ENCODE measurements at regions not wholly inside any gene's neighbourhood (a gene's known extent, or its start where the extent isn't known, plus 50 kb on each side); places are given as distances from the start of the nearest gene placed in this dataset.

DNA sequence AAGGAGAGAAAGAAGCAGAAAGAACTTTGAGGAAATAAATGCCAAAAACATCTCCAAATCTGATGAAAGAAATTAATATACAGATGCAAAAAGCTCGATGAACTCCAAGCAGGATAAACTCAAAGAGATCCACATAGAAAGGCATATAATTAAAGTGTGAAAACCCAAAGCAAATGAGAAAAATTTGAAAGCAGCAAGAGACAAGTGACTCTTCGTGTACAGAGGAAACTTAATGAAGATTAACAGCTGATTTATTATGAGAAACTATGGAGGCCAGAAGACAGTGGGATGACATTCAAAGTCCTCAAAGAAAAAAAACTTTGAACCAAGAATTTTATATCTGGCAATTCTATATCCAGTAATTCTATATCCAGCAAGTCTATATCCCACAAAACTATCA, 163.0 kb upstream of the TMCC3 start:
- DNase-seq = no peak

DNA sequence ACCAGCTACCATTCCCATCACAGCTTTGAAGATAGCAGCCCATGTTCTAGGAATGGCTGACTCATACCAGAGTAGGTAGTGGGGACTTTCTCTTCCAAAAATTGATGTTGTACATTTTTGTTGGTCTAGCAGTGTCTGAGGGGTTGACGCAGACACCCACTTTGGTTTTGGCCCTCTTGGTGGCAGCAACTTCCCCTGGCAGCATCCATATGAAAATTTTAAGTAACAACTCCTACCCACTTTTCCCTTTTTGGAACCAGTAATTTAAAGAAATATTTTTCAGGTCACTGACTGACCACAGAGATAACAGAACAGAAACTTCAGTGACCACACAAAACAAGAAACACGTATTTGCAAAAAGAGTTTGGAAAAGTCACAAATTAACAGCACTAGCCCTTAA, 162.0 kb upstream of the TMCC3 start:
- DNase-seq = no peak

DNA sequence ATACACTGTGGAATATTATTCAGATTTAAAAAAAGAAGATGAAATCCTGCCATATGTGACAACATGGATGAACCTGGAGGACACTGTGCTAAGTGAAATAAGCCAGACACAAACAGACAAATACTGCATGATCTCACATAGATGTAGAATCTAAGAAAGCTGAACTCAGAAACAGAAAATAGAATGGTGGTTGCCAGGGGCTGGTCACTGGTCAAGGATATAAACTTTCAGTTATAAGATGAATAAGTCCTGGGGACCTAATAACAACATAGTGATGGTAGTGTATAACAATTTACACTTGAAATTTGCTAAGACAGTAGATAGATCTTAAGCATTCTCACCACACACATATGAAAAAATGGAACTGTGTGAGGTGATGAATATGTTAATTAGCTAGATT, 161.3 kb upstream of the TMCC3 start:
- no peak for DNase-seq

DNA sequence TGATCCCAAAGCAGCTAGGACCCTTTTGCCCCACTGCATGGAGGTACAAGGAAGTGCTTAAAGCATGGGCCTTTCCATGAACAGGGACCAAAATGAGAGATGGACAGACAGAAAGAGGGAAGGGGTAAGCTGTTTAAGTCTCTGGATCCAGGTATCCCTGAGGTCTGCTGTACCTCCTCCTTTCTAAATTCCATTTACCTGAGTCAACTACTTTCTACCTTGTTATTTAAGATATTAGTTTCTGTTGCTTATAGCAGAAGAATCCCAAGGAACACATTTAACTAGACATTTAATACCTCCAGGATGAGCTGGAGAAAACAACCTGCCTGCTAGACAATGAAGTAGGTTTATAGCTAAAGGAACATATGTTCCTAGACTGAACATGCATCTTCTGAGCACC, 157.6 kb upstream of the TMCC3 start:
- DNase-seq = no peak

DNA sequence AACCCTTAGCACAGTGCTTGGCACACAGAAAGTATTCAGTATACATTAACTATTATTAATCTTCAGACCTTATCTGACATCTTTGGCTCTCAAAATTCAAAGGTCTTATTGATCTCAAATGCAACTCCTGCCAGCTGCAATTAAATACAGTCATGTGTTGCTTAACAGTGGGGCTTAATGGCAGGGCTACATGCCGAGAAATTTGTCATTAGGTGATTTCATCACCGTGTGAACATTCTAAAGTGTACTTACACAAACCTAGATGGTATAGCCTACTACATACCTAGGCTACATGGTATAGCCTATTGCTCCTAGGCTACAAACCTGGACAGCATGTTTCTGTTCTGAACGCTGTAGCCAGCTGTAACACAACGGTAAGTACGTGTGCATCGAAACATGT, 156.3 kb upstream of the TMCC3 start:
- DNase-seq = no peak

DNA sequence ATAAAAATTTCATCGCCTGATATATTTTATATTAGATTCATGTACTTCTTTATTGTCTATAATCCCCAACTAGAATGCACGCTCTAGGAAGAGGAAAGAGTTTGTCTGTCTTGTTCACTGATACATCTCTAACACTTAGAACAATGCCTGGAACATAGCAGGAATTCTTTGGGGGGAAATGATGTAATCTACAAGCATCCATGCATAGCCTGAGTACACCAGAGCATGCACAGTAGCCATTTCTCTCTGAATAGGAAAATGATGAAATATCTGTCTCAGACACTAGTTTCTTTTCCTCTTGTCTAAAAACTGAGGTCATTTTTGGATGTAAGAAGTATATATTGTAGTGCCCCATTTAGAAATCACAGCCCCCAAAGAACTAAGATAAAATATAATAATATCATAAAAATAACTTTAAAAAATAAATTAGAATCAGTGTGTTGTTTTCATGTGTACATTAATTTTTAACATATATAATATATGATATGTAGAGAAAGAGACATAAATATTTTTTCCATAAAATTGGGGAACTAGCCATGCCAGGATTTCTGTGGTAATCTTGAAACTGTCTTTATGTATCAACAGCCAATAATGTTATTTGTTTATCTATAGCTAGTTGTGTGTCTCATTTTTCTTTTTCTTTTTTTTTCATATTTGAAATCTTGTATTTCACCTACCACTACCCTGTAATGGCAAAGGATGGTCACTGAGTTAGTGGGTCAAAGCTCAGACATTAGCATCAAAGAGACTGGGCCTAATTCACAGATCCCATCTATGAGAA, 155.6 kb upstream of the TMCC3 start:
- DNase-seq = no peak

DNA sequence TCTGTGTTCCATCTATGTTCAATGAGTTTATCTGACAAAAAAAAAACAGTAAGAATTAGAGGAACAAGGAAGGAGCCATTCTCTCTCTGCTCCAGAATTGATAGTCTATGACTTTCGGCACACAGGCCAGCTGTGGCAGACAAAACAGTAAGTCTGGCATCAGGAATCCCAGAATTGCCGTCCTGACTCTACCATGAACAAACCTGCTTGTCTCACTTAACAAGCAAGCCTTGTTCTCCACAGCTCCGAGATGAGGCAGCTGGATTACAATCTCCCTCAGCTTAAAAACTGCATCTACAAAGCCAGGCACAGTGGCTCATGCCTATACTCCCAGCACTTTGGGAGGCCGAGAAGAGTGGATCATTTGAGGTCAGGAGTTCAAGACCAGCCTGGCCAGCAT, 153.6 kb upstream of the TMCC3 start:
- no peak for DNase-seq

DNA sequence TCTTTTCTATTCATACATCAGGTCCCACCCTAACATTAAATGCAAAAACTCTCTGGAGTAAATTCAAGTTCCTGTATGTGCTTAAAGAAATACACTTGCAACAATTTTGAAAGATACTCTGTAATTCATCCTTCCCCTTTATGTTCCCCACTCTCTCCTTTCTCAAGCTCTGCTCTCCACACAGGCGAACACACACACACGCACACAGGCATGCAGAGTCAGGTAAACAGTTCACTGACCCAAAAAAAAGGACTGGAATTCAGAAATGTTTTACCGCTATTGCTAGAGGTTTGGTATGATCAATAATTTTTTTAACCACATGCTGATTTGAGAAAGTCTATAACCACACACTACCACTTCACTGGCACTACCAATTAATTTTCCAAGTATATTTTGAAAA, 152.4 kb upstream of the TMCC3 start:
- no peak for DNase-seq

DNA sequence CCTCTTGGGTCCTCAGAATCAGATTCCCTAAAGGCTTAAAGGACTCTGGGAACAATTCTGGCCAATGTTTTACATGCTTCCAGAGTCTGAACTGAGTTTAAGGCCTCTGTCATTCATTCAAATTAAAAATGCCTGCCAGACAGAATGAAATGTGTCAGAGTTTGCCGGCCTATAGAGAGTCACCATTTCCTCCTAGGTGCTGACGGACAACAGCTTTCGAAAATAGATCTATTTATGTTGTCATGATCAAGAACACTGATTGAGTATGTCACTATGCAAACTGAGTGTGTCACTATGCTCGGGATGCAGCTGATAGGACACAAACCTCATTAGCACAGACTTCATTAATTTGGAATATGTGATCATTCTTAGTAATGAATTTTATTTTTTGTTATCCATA, 151.4 kb upstream of the TMCC3 start:
- DNase-seq = no peak

DNA sequence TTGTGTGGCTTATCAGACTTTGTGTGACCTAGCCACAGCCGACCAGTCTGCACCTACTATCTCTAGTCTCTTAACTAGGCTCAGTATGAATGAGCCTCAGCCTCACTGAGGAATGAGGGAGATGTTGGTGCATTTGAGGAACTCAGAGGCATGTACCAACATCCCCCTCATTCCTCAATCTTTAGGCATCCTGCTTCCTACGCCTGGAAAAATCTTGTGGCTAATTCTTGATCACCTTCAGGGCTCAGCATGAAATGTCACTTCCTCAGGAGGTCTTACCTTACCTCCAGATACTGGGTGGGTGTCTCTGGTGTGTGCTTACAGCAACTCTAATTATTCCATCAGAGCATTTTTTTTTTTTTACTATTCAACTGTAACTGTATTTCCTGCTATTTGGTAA, 148.8 kb upstream of the TMCC3 start:
- DNase-seq = no peak

DNA sequence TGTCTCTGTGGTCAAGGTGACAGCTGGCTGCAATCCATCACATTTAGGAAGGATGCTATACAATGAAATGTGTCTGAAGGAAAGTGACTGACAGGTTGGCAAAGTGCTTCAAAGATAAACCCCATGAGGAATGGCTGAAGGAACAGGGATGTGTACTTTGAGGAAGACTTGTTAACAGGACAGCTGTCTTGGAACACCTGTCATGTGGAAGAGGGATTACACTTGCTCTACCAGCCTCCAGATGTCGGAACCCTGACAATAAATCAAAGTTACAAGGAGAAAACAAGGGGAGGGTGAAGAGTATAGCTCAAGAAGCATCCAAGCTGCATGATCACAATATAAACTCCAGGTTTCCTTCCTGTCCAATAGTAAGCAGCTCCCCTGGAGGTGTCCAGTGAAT, 147.8 kb upstream of the TMCC3 start:
- peak; percentile 95 for DNase-seq

DNA sequence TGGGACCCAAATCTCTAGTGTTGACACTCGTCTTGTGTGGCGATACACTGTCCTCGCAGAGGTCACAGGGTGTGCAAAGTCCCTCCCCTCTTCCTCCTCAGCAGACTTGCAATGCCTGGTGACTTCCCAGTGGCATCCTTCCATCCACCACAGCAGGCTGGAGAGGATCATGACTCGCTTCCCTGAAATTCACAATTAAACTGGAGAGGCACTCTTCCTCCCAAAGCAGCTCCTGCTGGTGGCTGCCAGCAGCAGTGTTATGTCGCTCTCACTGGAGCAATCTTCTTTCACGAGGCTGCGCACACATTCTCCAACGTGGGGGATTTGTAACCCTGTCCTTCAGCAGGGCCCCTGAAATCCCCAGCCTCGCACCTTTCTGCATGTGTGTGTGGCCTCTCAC, 145.2 kb upstream of the TMCC3 start:
- DNase-seq = no peak

DNA sequence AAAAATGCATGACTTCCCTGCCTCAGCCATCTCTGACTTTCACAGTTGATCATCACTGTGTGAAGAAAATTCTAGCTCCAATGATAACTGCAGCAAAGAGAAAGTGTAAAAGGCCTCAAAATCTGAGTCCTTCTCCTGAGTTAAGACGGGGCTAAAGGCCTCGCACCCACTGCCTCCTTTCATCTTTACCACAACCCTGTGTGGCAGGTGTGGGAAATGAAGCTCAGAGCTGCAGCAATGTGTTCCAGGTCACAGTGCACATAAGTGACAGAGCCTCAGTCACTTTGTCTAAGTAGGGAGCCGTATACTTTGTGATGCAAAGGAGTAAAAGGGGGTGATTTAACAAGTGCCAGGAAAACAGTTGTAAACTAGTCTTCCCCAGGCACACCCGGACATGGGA, 144.7 kb upstream of the TMCC3 start:
- DNase-seq = no peak

DNA sequence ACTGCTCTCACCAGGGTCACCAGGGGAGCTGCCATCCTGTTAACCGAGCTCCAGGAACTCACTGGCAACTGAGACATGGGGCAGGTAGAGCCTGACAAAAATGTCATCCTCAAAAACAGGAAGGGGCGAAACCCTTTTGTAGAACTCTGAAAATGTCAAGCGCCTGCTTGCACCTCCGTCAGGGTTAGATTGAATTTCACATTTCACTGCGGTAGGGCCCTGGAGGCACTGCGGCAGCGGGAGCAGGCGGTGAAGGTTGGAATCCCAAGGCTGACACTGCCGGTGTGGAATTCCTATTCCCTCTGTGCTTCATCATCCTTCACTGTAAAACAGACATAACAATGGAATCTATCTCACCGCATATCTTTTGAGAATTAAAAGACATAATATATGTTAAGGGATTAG, 142.8 kb upstream of the TMCC3 start:
- DNase-seq = no peak

DNA sequence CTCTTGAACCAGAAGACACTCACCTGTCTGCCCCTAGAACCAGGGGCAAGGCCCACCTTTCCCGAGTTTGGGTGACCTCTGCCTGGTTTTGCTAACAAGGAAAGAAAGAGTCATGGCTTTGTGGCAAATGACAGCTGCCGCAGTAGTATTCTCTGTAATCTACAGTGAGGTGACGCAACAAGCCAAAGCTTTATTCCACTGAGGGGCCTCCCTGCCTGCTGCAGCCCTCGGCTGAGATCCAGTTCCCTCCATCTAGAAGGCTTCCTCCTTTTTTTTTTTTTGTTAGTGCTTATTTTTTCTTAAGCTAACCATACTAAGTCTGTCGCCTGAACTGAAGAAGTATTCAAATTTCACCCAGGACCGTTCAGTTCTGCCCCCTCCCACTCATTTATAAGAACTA, 142.3 kb upstream of the TMCC3 start:
- no peak for DNase-seq

DNA sequence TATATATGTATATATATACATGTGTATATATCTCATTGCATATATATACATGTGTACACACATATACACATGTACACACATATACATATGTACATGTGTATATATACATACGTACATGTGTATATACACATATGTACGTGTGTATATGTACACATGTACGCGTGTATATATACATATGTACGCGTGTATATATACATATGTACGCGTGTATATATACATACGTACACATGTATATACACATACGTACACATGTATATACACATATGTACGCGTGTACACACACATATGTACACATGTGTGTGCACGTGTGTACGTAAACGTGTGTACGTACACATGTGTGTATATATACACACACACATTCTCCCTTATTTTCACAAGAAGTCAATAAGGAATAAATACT, 141.6 kb upstream of the TMCC3 start:
- no peak for DNase-seq

DNA sequence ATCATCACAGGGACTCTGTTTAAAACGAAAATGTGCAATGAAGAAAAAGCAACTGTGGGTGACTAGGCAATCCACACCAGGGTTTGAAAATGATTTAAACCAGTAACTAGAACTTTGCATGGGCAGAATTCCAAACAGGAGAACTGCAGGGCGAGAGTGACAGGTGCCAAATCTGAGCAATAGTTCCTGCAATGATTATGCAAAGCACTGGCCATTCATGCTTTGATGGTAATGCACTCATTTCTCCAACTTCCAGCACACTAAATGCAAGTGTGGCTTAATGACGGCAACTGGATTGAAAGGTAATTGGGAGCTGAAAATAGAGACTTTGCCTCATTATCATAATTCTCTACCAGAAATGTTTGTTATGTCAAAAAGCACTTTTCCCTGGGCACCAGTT, 140.5 kb upstream of the TMCC3 start:
- DNase-seq = no peak

DNA sequence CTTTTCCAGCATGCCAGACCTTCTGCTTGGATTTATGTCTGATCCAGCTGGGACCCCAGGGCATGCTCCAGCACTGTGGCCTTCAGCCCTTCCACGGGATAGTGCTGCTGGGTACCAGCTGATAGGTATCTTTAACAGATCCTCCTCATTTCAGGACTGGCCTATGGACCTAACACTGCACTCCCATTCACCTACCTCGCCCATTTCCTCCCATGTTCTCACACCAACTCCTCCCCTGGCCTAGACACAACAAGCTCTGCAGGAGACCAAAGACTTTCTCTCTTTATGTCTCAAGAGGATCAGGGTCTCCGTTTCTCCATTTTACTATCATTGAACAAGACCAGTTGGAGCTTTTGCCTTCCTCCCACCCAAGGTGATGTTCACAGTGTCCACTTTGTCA, 140.0 kb upstream of the TMCC3 start:
- DNase-seq = no peak

DNA sequence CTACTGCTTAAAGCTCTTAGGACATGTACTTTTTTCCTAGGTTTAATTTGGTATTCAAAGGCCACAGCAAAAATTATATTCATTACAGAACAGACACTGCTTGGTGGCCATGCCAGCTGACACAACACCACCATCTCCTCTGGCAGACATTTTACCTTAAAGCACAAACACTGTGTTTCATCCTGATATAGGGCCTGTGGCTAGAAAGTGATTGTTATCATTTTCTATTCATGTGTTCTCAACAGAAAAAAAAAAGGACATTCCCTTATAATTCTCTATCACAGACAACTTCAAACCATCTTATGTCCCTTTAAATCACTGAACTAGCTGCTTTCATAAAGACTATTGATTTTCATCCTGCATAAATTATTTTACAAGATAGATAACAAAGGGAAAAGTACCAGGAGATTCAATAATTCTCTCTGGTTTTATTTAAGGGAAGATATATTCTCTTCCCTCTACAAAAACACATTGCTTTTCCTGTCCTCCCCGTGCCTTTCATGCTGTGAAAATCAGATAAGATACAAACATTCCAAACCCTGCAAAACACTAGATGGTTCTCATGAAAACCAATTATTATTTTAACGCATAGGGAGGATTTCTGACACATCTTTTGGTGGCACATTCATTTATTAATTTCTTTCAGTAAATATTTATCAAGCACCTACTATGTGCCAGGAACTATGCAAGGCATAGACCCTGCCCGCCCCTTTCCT, 139.3 kb upstream of the TMCC3 start:
- no peak for DNase-seq

DNA sequence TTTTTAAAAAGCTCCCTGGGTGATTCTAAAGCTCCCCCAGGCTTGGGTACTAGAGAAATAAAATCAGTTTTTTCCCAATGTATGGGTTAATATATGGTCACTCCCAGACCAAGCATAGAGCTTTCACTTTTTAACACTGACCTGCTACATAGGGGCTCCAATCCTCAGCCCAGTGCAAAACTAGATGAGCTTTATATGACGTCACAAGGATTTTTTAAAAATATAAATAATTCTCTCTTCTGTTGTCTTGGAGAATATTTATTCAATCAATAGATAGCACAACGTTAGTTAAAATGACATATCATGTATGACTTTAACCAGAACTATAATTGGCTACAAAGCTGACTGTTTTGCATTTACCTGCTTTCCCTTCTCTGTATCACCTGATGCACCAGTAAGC, 137.9 kb upstream of the TMCC3 start:
- no peak for DNase-seq

DNA sequence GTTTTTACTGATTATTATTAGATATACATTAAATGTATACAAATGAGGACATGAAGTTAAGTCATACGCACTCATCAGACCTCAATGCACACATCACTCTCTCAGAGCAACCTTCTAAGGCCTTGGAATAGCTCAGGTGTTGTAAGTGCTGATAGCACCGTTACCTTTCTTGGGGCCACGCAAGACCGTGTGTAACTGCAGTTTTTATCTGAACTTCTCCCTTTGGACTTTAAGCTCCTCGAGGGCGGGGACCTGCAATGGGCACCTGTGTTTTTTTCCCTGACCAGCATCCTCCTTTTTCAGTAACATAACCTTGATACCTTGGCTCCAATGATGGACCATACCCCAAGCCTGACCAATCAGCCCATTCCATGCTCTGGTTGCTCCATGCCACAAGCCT, 136.5 kb upstream of the TMCC3 start:
- DNase-seq = no peak

DNA sequence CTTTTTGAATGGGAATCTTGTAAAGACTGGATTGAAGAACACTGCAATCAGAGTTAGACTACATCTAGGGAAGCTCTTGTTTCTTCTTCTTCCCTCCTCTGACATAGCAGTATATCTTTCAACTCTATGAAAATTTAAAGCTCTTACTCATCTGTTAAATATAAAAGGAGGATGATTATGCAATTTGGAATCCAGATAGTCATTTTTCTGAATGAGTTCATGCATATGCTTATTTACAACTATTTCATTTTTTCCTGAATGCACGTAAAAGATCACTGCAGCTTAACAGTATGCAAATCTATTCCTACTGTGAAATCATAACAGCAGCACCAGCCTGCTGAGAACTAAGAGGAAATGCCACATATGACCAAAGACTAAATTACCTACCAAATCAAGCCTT, 133.5 kb upstream of the TMCC3 start:
- no peak for DNase-seq

DNA sequence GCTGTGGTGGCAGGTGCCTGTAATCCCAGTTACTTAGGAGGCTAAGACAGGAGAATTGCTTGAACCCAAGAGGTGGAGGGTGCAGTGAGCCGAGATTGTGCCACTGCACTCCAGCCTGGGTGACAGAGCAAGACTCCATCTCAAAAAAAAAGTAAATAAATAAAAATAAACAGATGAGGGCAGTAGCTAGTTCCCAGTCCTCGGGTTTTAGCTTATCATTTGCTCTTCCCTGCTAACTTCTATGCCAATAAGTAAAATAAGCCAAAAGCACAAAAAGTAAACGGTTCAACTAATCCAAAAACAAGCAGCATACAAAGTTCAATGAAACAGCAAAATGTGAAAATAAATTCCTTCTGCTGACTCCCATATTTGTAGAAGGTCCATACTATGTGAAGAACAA, 133.0 kb upstream of the TMCC3 start:
- no peak for DNase-seq

DNA sequence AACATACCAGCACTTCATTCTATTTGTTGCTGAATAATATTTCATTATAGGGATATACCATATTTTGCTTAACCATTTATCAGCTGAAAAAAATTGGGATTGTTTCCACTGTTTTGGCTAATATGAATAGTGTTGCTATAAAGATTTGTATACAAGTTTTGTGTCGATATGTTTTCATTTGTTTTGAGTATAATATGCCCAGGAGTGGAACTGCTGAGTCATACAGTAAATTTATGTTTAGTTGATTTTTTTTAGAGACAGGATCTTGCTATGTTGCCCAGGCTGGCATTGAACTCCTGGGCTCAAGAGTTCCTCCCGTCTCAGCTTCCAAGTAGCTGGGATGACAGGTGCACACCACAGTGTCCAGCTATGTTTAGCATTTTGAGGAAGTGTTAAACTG, 131.5 kb upstream of the TMCC3 start:
- DNase-seq = no peak

DNA sequence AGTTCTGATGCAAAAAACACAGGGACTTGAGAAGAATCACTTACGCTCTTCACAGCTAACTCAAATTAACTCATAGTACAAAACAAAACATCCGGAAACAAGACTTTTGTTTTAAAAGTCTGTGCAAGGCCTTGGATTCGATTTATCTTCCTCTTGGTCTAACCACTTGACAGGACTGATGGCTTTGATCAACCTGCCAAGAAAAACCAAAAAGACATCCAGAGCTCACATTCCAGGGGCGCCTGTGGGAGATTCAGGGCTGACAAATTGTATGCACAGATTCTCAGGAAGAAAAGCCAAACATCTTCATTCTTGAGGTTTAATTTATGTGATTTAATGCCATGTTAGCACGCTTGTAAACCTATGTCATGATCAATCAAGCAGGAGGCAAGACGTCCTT, 129.1 kb upstream of the TMCC3 start:
- no peak for DNase-seq

All from NCI-H524 treated with DMSO at 0.1 percent for 48 hours (cell line).